OCI-LY7 (cell line): ENCODE measurements at regions not wholly inside any gene's neighbourhood (a gene's known extent, or its start where the extent isn't known, plus 50 kb on each side); places are given as distances from the start of the nearest gene placed in this dataset.

Experiments
- CTCF ChIP-seq: fragments of 200-600 bp; sonication (generic); conservative IDR thresholded peaks from 2 replicates; pipeline ENCODE4 v1.5.1; 2014; ENCODE audit warnings: mild to moderate bottlenecking, antibody characterized with exemption, low read length, moderate library complexity, mixed read lengths
- EZH2phosphoT487 ChIP-seq: fragments of 200-600 bp; sonication (generic); IDR thresholded peaks from 2 replicates; pipeline ENCODE4 v1.6.1; 2018; ENCODE audit warnings: low read depth, borderline replicate concordance, mild to moderate bottlenecking, mixed run types, antibody characterized with exemption, low read length, moderate library complexity, mixed read lengths

GRCh38 chr7:131077735-131078134 lies 249.9 kb upstream of the MKLN1 start:
- TF ChIP-seq CTCF (no peak), EZH2phosphoT487 (no peak)
